ENCODE measurements at regions not wholly inside any gene's neighbourhood (a gene's known extent, or its start where the extent isn't known, plus 50 kb on each side); places are given as distances from the start of the nearest gene placed in this dataset.

DNA sequence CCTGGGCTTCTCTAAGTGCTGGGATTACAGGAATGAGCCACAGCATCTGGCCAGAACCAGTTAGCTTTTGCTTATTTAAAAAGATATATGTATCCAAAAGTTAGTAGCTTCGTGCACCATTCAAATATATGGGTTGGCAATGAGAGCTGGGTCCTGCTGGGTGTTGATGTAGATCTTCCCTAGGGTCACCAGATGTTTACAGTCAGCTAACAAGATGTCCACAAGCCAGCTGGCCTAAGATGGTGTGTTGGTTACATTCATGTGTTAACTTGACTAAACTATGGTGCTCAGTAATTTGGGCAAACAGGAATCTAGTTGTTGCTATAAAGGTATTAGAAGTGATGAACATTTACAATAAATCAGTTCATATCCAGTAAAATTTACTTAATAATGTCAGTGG, 948.6 kb upstream of the EDIL3 start:
- TF ChIP-seq EP300 (conservative IDR thresholded peaks at IDR 0.05; ENCODE audit: poor library complexity, severe bottlenecking) (no peak), RAD21 (conservative IDR thresholded peaks at IDR 0.05) (no peak)
- TF ChIP-seq, protein P1, sequence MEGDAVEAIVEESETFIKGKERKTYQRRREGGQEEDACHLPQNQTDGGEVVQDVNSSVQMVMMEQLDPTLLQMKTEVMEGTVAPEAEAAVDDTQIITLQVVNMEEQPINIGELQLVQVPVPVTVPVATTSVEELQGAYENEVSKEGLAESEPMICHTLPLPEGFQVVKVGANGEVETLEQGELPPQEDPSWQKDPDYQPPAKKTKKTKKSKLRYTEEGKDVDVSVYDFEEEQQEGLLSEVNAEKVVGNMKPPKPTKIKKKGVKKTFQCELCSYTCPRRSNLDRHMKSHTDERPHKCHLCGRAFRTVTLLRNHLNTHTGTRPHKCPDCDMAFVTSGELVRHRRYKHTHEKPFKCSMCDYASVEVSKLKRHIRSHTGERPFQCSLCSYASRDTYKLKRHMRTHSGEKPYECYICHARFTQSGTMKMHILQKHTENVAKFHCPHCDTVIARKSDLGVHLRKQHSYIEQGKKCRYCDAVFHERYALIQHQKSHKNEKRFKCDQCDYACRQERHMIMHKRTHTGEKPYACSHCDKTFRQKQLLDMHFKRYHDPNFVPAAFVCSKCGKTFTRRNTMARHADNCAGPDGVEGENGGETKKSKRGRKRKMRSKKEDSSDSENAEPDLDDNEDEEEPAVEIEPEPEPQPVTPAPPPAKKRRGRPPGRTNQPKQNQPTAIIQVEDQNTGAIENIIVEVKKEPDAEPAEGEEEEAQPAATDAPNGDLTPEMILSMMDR (IDR thresholded peaks at IDR 0.05; ENCODE audit: poor library complexity, severe bottlenecking), result no peak

All from neural cell (in vitro differentiated cells).